ENCODE measurements at regions not wholly inside any gene's neighbourhood (a gene's known extent, or its start where the extent isn't known, plus 50 kb on each side); places are given as distances from the start of the nearest gene placed in this dataset.
"Not testable (repeated sequence)": the region's sequence is repeated elsewhere in the genome, so short reads cannot be mapped to it uniquely, and the experiment has no call there.

DNA sequence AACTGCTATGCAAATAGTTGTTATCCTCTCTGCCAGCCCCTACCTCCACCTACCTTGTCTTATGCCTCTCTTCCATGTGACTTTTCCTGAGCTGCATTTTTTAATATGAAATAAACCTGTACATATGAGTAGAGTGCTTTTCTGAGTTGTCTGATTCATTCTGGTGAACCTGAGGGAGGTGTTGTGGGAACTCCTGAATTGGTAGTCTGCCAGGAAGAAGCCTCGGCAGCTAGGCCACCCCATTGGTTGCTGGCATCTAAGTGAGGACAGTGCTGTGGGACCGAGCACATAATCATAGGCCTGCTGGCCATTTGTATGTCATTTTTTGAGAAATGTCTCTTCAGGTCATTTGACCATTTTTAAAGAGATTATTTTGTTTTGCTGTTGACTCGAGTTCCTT is 1146.8 kb downstream of the UQCRFS1 start:
- DNase-seq (ENCODE audit: low read depth in 3 of 3, low spot score in 1 of 3) = no peak

DNA sequence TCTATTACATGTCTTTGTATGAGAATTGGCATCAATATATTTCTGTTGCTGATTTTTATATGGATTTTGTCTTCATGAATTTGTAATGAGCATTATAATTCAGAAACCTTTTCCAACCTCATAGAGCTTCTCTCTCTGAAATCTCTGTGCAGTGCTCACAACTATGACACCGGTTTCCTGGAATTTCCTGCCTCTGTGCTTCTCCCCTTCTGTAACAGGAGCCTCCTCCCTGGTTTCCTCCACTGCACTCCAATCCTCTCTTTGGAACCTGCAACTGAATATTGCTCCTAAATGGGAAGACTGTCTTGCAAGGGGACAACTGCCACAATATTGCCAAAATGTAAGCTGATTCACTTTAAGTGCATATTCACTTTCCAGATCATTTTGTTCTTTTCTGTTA is 1147.9 kb downstream of the UQCRFS1 start:
- DNase-seq (ENCODE audit: low read depth in 3 of 3, low spot score in 1 of 3) = no peak

DNA sequence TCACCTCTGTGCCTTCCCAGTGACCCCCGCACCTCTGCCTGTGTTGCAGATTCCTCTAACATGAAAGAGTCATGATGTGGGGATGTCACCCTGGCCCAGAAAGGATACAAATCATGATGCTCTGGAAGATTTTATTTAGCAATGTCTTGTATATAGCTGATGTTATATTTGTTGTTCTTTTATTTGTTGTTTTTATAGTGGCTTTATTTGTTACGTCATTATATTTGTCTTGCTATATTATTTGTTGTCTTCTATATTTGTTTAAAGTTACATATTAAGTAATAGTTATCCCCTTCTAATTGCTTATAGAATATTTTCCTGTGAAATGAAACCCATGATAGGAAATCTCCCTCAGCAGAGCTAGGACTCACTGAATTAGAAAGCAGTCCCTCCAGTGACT is 1149.2 kb downstream of the UQCRFS1 start:
- no peak for DNase-seq (ENCODE audit: low read depth in 3 of 3, low spot score in 1 of 3)

DNA sequence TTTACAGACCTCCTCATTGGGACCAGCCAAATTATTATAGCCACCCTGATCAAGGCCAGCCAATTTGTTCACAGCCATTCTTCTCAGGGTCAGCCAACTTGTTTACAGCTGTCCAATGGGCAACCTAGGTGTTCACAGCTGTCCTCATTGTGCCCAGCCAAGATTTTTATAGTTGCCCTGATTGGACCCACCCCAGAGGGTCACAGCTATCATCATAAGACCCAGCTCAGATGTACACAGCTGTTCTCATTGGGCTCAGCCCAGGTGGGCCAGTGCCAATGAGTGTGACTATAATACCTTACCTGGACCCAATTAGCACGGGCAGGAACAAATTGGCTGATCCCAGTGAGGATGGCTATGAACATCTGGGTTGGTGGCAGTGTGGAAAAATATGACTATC is 1151.8 kb downstream of the UQCRFS1 start:
- no peak for DNase-seq (ENCODE audit: low read depth in 3 of 3, low spot score in 1 of 3)

DNA sequence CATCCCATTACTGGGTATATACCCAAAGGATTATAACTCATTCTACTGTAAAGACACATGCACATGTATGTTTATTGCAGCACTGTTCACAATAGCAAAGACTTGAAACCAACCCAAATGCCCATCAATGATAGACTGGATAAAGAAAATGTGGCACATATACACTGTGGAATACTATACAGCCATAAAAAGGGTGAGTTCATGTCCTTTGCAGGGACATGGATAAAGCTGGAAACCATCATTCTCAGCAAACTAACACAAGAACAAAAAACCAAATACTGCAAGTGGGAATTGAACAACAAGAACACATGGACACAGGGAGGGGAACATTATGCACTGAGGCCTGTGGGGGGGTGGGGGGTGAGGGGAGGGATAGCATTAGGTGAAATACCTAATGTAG is 1155.9 kb downstream of the UQCRFS1 start:
- not testable (repeated sequence) for DNase-seq (ENCODE audit: low read depth in 3 of 3, low spot score in 1 of 3)

DNA sequence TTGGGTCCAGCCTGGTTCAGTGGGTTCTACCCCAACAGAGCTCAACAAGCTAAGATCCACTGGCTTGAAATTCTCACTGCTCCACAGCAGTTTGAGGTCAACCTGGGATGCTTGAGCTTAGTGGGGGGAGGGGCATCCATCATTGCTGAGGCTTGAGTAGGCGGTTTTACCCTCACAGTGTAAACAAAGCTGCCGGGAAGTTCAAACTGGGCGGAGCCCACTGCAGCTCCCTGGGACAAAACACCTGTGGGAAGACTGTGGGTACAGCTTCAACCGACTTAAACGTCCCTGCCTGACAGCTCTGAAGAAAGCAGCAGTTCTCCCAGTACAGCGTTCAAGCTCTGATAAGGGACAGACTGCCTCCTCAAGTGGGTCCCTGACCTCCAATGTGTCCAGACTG is 1161.9 kb downstream of the UQCRFS1 start:
- no peak for DNase-seq (ENCODE audit: low read depth in 3 of 3, low spot score in 1 of 3)

DNA sequence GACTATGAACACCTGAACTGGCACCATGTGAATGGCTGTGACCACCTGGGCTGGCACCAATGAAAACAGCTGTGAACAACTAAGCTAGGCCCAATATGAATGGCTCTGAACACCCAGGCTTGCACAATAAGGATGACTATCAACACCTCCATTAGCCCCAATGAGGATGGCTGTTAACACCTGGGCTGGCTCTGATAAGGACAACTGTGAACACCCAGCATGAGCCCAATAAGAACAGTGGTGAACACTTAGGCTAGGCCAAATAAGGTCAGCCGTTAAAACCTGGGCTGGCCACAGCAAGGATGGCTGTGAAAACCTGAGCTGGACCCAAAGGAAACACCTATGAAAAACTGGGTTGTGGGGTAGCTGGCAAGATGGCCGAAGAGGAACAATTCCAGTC is 1163.1 kb downstream of the UQCRFS1 start:
- DNase-seq (ENCODE audit: low read depth in 3 of 3, low spot score in 1 of 3) = no peak

DNA sequence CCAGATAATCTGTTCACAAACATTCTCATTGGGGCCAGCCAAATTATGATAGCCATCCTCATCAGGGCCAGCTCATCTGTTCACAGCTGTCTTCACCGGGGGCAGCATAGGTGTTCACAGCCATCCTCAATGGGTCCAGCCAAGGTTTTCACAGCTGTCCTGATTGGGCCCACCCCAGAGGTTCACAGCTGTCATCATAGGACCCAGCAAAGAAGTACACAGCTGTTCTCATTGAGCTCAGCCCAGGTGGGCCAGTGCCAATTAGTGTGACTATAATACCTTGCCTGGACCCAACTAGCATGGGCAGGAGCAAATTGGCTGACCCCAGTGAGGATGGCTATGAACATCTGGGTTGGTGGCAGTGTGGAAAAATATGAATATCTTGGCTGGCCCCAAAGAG is 1166.0 kb downstream of the UQCRFS1 start:
- DNase-seq (ENCODE audit: low read depth in 3 of 3, low spot score in 1 of 3) = no peak

DNA sequence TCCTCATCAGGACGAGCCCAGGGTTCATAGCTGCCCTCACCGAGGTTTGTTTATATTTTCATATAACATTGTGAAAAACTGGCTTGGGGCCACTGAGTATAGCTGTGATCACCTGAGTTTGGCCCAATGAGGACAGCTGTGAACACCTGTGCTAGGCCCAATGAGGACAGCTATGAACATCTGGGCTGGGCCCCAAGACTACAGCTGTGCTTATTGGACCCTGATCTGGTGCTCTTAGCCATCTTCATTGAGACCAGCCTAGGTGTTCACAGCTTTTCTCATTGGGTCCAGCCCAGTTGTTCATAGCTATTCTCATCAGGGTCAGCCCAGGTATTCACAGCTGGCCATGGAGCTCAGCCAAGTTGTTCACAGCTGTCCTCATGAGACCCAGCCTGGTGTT is 1167.3 kb downstream of the UQCRFS1 start:
- no peak for DNase-seq (ENCODE audit: low read depth in 3 of 3, low spot score in 1 of 3)

DNA sequence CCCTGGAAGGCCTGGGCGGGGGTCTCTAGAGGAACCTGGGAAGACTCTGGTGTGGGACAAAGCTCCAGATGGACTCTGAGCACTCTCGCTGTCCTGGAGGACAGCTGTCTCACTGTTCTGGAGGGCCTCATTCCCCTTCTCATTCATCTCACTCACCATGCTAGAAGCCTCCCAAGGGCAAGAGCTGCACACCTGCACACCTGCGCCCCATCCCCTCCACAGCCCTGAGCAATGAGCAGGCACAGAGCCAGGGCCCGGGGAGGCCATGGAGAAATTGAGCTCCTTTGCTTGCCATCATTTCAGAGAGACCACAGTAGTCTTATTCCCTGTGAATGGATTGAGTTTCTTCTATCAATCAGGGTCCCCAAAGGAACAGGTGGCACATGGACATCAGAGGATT is 1168.5 kb downstream of the UQCRFS1 start:
- DNase-seq (ENCODE audit: low read depth in 3 of 3, low spot score in 1 of 3) = no peak

DNA sequence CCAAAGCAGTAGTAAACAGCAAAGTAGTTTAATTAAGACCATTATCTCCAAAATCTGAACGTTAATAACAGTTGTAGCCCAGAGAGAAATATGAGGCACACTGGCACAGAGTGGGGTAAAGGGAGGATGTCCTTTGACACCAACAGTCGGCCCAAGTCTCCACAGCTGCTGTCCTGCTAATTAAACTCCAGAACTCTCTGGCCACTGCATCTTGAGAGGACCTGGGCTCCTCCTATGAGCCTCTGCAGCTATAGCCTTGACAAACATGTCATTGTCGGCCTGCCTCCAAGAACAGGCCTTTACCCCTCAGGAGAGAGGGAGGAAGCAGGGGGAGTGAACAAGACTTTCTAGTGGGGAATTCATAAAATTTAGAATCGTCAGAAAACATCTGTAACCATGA is 1170.4 kb downstream of the UQCRFS1 start:
- no peak for DNase-seq (ENCODE audit: low read depth in 3 of 3, low spot score in 1 of 3)

DNA sequence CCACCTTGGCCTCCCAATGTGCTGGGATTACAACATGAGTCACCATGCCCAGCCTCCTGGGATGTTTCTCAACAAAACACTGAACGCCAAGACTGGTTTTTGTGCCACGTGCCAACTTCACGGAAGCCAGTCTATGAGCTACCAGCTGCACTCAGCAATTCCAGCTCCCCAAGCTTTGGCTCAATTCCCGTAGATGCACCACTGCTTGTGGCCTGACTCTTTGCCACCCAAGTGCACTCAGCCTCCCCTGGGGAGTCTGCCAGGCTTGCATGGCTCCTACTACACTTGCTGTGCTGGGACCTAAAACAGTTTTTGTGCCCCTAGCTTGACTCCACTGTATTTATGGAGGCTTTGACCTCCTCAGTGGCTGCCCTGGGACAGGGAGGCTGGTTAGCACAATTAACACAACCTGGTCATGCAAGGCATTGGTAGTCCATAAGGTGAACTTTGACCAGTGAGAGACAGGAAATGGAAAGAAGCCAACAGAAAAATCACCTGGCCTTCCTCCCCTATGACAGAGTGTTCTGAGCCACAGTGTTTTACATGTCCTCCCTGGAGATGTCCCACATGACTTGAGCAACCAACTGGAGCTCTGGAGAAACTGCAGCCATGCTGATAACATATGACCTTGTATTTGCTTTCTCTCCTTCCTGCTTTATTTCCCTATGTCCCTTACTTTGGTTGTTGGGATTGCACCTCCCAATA is 1173.1 kb downstream of the UQCRFS1 start:
- no peak for DNase-seq (ENCODE audit: low read depth in 3 of 3, low spot score in 1 of 3)

DNA sequence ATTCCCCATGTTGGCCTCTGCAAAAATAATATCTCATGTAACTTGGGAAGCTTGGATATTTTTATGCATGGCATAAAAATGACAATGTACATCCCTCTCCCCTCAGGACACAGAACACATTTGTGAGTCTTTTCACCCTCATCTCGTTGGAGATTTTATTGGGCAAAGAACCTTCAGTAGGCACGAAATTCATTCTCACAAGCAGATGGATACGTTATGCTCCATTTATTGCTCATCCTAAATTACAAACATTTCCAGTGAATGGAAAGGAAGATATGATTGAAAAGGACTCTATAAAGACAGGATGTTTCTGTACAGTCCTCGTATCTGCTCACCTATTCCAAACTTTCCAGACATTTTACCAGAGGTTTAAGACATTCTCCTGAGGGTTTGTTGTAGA is 1175.8 kb downstream of the UQCRFS1 start:
- DNase-seq (ENCODE audit: low read depth in 3 of 3, low spot score in 1 of 3) = no peak

DNA sequence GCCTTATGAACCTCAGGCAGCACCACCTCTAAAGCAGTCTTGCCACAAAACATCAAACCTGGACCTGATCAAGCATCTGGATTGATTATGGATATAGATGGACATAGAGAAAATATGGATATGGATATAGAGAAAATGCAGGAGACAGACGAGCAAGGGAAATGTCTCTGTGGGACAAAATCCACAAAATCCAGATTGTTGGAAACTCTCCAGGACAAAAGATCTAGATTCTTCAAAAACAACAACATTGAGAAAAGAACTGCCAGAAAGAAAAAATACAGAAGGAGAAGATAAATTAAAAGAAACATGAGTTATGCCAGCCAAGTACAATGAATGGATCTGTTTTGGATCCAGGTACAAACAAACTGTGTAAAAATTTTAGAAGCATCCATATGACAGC is 1176.5 kb downstream of the UQCRFS1 start:
- no peak for DNase-seq (ENCODE audit: low read depth in 3 of 3, low spot score in 1 of 3)

DNA sequence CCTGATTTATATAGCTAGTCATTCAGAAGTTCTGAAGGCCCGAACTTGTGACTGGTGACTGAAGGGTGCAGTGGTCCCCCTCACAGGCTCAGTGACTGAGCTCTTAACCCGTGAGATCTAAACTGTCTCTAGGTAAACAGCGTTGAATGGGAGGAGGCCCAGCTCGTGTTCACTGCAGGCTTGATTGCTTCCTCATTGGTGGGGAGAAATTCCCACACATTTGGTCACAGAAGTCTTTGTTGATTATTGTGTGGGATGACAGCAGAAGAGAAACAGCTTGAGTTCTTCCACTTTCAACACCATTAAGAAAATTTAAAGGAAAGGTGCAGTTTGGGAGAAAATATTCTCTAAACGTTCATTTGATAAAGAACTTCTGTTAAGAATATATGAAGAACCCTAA is 1178.0 kb downstream of the UQCRFS1 start:
- DNase-seq (ENCODE audit: low read depth in 3 of 3, low spot score in 1 of 3) = no peak

DNA sequence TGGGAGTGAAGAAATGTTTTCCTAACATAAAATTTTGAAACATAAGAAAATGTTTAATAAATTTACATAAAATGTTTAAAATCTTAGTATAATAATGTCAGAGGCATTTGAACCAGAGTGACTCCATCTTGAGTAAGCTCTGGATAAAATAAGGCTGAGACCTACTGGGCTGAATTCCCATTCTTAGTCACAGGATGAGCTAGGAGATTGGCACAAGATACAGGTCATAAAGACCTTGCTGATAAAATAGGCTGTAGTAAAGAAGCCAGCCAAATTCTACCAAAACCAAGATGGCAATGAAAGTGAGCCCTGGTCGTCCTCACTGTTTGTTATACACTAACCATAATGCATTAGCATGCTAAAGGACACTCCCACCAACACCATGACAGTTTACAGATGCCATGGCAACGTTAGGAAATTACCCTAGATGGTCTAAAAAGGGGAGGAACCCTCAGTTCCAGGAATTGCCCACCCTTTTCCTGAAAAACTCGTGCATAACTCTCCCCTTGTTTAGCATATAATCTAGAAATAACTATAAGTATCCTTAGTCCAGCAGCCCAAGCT is 1184.0 kb downstream of the UQCRFS1 start:
- no peak for DNase-seq (ENCODE audit: low read depth in 3 of 3, low spot score in 1 of 3)

DNA sequence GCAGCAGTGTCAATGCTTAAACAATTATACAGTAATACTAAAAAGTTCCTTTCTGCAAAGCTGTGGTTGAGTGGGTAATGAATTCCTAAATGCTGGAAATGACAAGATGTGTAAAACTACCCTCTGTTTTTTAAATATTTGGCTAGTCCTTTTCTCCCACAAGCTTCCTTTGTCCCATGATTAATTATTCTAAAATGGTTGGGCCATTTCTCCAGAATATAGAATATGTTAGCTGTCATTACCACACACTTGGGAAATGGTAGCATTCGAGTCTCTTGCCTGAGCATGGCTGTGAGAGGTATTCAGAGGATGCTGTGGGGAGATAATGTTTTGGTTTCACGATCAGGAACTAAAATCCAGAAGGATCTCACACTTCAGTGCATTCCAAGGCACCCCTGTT is 1185.8 kb downstream of the UQCRFS1 start:
- DNase-seq (ENCODE audit: low read depth in 3 of 3, low spot score in 1 of 3) = no peak

DNA sequence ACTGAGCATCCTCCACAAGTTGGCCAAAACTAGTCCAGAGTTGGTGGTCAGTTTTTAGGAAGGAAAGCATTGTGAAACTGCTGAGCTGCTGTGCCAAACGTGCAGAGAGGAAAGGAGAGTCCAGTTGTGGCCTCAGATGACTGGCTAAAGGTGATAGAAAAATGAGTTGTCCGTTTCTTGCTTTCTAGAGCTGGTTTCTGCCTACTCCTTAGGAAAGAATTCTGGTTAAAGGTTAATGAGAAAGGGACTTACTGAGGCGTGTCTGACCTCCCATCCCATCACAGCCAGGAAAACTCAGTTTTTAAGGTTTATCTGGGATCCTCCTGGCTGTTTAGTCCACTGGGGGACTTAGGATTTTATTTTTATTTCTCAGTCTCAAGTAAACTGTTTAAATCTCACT is 1186.3 kb downstream of the UQCRFS1 start:
- no peak for DNase-seq (ENCODE audit: low read depth in 3 of 3, low spot score in 1 of 3)

DNA sequence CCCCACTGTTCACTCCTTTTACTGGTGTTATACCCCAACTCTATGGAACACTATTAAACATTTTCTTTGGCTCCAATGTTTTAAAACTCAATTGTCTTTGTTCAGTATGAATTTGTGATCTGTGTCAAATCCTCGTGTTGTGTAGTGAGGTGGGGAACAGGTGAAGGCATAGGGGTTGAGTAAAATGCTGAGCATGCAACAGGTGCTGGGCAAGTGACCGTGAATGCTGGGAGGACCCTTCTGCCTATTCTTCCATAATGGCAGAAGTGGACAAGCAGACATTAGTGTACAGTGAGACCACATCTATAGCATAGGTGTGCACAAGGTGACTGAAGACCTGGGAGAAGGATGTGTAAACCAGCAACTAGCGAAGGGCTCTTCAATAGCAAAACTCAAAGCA is 1188.0 kb downstream of the UQCRFS1 start:
- no peak for DNase-seq (ENCODE audit: low read depth in 3 of 3, low spot score in 1 of 3)

DNA sequence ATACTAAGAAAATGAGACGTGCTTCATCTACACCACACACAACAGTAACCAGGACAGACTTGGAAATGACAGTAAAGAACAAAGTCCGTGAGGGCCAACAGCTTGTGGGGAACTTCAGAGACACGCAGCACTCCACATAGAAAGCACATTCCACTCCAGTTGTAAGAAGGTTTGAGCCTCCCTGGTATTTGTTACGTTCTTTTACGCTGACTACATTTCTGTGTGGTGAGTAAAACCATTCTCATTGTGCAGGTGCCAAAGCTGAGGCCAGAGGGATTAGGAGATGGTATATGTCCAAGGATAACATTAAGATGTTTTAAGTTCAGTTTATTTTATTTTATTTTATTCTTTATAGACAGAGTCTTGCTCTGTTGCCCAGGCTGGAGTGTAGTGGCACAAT is 1189.9 kb downstream of the UQCRFS1 start:
- no peak for DNase-seq (ENCODE audit: low read depth in 3 of 3, low spot score in 1 of 3)

DNA sequence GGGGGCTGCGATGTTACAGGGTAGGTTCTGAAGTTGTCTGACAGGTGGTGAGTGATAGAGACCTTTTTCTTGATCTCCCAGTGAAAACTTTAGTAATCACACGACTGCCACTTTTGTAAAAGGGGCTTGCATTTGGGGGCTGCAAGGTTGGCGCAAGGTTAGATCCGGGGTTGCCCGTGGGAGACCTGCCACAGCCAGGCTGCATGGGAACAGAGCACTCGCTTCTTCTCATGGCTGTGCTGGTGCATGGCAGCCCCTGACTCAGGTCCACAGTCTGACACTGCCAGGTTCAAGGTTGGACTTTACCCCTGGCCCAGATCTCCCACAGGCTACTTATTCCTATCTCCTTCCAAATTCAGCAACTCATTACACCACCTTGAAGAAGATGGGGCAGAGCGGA is 1190.4 kb downstream of the UQCRFS1 start:
- DNase-seq (ENCODE audit: low read depth in 3 of 3, low spot score in 1 of 3) = no peak

DNA sequence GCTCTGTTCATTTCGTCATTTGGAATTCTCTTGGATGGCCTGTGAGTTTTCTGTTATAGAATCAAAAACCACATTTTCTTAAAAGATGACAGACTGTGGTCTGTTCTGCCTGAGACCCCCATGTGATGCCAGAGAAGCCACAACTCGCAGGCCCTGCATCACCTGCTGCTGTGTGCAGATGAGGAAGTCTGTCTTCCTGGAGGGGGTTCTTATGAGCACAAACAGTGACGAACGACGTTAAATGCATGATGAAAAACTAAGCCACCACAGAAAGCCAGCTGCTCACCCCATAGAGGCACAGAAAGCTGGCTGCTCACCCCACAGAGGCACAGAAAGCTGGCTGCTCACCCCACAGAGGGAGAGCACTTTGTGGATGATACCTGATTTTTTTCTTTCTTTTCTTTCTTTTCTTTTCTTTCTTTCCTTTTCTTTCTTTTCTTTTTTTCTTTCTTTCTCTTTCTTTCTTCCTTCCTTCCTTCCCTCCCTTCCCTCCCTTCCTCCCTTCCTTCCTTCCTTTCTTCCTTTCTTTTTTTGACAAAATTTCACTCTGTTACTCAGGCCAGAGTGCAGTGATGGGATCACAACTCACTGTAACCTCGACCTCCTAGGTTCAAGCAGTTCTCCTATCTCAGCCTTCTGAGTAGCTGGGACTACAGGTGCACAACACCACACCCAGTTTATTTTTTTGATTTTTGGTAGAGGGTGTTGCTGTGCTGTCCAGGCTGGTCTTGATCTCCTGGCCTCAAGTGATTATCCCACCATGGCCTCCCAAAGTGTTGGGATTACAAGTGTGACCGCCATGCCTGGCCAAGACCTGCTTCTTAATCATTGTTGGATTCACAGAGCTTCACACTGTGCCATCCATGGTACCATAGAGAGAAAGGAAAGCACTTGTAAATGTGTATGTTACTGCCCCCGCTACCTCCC is 1191.4 kb downstream of the UQCRFS1 start:
- no peak for DNase-seq (ENCODE audit: low read depth in 3 of 3, low spot score in 1 of 3)

Measured in stimulated activated CD4-positive, alpha-beta T cell treated with anti-CD3 and anti-CD28 coated beads, TNF-alpha, amount 100 ng/mL, for 1 hour (primary cell).